GM21825 (cell line): ENCODE measurements at regions not wholly inside any gene's neighbourhood (a gene's known extent, or its start where the extent isn't known, plus 50 kb on each side); places are given as distances from the start of the nearest gene placed in this dataset.
"Not testable (repeated sequence)": the region's sequence is repeated elsewhere in the genome, so short reads cannot be mapped to it uniquely, and the experiment has no call there.

Source experiments
- ATAC-seq: cut with Tn5 transposase; IDR thresholded peaks from one replicate; pipeline ENCODE4 v1.9.1; 2021; ENCODE audit warnings: mild to moderate bottlenecking, moderate library complexity; ENCODE audit not compliant: unreplicated experiment

- no peak for ATAC-seq
Observed at GRCh38 chr1:163970151-163970550, 588.8 kb upstream of the PBX1 start.

- ATAC-seq: no peak
Observed at GRCh38 chr1:163970699-163971098, 588.3 kb upstream of the PBX1 start.

DNA sequence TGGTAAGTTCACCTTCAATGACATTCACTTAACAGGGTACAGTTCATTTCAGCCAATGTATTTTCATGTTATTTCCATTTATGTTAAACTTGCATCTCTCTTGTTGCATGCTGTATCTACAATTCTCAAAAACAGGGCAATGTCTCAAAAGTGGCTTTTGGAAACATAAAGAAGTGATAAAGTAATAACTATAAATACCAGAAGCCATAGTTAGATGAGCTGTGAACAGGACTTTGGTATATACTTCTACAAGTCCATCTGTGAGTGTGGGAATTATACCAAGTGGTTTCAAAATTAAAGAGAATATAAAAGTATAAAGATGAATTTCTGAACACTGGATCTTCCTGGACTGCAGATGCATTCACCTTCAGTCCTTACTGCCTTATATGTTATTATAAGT is 585.4 kb upstream of the PBX1 start:
- no peak for ATAC-seq

GRCh38 chr1:163974120-163974519 is 584.9 kb upstream of the PBX1 start:
- no peak for ATAC-seq

GRCh38 chr1:163980394-163980793 is 578.6 kb upstream of the PBX1 start:
- no peak for ATAC-seq

- no peak for ATAC-seq
Observed at GRCh38 chr1:163981500-163982030, 577.4 kb upstream of the PBX1 start.

- no peak for ATAC-seq
Observed at GRCh38 chr1:163983097-163983496, 575.9 kb upstream of the PBX1 start.

DNA sequence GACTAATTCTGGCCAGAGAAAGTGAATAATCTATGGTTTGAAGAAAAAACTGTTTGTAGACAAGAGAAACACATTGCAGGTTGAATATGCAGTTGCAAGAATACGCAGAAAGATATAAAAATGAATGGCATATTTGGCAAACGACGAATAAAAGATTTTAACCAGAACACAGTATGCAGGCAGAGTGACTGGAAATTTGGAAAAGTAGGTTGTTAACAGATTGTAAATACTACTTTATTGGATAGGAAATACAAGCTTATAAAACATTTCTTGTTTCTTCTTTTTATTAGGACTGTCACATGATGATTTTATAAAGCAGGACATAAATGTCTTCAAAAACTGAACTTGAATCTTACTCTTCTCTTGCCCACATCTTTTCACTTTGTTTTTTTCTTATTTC is 573.3 kb upstream of the PBX1 start:
- no peak for ATAC-seq

DNA sequence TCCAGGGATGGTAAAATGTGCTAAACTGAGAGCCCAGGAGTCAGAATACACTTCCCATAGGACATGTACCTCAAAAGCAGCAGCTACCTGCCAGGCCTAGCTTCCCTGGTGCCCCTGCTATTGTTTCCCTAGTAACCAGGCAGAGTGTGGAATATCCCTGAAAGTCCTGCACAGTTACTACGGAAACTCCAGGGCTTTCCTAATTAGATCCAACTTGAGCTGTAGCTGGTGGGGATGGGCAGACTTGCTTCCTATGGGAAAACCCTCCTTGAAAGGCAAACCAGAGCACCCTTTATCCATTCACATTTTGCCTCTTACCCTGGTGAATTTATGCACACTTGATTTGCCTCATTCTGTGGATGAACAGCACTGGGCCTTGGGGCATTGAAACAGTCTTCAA is 559.9 kb upstream of the PBX1 start:
- no peak for ATAC-seq

DNA sequence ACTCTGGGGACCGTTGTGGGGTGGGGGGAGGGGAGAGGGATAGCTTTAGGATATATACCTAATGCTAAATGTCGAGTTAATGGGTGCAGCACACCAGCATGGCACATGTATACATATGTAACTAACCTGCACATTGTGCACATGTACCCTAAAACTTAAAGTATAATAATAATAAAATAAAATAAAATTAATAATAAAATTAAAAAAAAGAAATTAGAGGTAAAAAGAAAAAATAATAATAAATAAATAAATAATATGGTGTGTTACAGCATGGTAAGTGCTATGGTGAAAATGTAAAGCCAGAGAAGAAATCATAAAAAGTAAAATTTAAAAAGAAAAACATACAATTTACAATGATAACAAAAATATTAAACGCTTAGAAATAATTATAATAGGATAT is 552.8 kb upstream of the PBX1 start:
- not testable (repeated sequence) for ATAC-seq

DNA sequence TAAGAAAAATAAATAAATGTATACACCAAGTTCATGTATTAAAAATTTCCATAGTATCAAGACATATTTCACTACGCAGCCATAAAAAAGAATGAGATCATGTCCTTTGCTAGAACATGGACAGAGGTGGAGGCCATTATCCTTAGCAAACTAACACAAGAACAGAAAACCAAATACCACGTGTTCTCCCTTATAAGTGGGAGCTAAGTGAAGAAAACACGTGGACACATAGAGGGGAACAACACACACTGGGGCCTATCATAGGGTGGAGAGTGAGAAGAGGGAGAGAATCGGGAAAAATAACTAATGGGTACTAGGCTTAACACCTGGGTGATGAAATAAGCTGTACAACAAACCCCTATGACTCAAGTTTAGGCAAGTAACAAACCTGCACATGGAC is 552.4 kb upstream of the PBX1 start:
- ATAC-seq: no peak

DNA sequence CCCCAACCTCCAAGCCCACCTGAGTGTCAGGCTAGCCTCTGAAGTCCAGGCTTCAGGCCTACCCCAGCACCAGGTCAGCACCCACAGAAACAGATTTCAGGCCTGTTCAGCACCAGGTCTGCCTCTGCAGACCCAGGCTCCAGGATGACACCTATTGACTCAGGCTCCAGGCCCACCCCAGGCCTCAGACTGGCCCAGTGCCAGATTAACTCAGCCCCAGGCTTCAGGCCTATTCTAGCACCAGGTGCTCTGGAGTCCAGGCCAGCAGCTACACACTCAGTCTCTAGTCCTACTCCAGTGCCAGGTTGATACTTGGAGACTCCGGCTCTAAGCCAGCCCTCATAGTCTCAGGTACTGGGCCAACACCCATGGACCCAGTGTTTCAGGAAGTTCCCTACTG is 541.7 kb upstream of the PBX1 start:
- no peak for ATAC-seq

DNA sequence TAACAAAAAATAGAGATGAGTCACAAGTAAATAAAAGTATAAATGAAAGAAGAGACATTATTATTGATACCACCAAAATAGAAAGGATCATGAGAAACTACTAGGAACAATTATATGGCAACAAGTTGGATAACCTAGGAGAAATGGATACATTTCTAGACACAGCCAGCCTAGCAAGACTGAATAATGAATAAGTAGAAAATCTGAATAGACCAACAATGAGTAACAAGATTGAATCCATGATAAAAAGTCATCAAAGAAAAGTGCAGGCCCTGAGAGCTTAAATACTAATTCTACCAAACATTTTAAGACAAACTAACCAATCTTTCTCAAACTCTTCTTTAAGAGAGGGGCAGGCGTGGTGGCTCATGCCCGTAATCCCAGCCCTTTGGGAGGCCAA is 538.6 kb upstream of the PBX1 start:
- ATAC-seq: no peak

DNA sequence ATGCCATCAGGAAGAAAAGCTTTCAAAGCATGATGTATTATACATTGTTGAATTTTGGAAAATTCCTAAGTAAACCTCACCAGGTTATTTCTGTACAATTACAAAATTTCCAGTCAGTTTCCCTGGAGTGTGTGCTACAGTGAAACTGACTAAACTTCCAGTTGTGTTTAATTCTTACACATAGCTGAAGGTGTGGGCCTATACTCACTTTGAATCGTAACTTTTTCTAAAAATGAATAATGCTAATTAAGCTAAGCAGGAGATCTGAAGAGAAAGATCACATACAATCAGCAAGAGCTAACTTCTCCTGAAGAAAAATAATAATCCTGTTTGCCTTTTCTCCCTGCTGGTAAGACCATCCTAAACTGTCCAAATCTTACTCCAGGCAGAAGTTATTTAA is 537.2 kb upstream of the PBX1 start:
- ATAC-seq: no peak

- no peak for ATAC-seq
Observed at GRCh38 chr1:164033782-164034181, 525.2 kb upstream of the PBX1 start.

DNA sequence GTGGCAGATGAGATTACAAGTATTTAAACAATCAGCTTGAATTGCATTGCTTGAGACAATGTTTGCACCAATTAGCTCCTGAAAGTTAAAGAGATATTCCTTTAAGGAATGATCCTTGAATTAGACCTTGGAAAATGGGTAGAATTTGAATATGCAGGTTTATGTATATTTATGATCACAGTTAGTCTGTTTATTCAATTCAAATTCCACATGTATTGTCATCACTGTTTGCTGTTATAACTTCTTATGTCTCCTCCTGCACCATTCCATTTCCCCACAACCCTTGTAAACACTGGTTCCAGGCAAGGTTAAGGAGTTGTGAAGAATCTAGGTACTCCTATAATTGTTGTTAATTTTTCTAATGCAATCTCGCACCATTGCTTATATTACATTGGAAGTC is 518.2 kb upstream of the PBX1 start:
- ATAC-seq: no peak

DNA sequence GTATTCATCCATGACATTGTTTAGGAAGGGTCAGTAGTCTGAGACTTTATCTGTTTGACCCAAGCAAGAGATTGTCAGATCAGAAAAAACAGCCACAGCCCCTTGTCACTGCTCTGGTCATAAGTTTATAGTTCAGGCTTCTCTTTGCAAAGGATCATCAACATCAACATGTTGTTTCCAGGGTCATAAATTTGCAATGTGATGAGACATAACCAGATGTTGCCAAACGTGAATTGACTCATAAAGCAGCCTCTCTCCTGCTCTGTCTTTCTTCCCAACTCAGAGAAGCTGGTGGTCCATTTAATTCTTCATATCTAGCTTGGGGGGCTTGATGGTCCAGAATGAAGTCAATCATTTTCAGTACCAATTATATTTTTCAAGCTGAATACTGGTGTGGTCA is 507.2 kb upstream of the PBX1 start:
- ATAC-seq: no peak

DNA sequence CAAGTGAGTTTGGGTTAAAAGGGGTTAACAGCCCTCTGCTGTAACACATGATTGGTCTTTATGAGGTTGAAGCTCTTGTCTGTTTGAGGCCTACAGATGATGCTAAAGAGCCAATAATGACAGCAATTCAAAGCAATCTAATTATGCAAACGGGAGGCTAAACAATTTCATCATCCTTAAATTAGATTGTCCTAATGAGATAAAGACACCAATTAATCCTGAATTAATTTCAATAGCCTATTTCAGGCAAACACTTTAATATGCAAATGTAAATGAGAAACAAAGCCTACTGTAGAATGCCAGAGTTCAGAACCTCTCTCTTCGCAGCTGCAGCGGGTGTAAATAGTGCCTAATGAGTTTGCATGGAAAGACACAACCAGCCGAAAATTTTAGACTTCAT is 504.7 kb upstream of the PBX1 start:
- no peak for ATAC-seq

DNA sequence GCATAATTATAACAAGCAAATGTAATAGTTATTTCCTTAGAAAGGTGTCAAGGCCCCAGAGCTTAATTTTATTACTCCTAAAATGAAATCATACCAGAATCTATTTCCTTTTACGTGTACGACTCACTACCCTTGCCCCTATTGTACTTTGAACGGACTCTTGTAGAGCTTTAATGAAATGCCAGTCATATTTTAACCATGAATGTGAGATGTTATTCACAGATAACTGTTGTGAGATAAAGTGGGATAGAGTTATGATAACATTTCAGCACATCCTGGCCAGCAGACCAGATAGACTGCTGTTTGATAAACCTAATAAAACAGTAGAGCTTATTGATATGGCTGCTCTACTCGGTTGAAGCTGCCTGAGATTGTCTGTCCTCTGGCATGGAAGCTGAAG is 500.8 kb upstream of the PBX1 start:
- no peak for ATAC-seq

GRCh38 chr1:164061528-164061927 is 497.5 kb upstream of the PBX1 start:
- no peak for ATAC-seq

DNA sequence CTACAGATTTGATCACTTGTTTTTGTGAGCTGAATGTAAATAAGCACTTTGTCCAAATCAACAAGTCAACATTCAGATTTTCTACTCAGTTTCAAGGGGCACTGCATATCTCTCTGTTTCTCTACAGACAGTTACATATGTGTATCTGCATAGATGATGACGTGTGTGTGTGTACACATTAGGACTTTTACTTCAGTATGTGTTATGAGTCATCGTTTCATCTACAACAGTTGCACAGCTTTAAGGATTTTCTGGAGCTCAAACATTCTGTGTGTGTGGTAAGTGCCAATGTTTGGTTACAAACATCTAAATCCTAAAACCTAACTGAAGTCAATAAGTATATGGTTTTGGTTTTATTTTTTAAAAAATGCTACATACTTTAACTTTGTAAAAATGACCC is 494.5 kb upstream of the PBX1 start:
- ATAC-seq: no peak

DNA sequence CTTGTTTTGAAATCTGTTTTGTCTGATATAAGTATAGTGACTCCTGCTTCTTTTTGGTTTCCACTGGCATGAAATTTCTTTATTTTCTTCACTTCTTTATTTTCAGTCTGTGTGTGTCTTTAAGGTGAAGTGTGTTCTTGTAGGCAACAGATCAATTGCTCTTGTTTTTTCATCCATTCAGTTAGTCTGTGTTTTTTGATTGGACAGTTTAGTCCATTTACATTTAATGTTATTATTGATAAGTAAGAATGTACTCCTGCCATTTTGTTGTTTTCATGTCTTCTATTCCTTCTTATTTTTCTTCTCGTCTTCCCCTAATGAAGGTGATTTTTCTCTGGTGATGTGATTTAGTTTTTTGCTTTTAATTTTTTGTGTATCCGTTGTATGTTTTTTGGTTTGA is 487.7 kb upstream of the PBX1 start:
- ATAC-seq: no peak

DNA sequence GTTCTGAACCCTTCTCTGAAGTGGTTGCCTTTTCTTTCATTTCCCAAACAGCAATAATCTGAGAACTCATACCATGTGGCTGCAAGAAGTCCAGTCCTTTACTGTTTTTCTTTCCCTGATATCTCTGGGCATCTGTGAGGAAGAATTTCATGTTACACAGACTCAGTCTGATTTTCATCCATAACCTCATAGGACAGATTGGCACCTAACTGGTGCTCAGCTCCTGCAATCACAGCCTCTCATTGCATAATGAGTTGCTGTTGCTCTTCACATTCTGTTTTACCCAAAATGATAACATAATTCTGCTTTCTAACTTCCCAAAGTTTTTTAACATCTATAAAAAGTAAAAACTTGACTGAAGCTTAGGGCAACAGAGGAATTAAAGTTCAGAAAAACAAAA is 472.2 kb upstream of the PBX1 start:
- ATAC-seq: no peak

DNA sequence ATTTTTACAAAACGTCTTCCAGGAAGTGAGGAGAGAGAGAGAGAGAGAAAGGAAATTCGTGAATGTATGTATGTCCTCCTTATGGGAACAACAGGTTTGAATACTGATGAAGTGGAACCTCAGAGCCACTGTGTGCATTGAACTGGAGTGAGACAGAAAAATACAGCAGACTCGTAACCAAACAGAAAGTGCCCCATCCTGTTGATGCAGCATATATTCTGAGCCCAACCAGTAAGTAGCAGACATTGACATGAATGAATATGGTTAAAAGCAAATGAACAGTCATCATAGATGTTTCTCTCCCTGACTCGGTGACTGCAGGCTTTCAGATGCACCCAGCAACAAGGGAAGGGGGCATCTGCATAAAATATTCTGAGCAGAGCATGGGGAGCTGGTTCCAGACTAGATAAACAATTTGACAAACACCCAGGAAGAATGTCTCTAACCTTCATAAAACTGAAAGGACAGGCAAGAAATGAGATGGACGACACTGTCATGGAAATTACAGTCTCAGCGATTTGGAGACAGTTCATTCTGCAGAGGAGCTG is 471.0 kb upstream of the PBX1 start:
- no peak for ATAC-seq
